GM12878 (cell line): ENCODE measurements at regions not wholly inside any gene's neighbourhood (a gene's known extent, or its start where the extent isn't known, plus 50 kb on each side); places are given as distances from the start of the nearest gene placed in this dataset.

Experiments
- ASH2L ChIP-seq: fragments of 300-600, 200-600 bp; sonication (generic); IDR thresholded peaks from 2 replicates; pipeline ENCODE4 v1.6.1; 2017; ENCODE audit warnings: low read depth, mild to moderate bottlenecking, borderline replicate concordance
- CHD2 ChIP-seq: IDR thresholded peaks from 2 replicates; pipeline ENCODE4 v1.6.1; 2011; ENCODE audit warnings: low read depth, low read length, improper control_type of control experiment, borderline replicate concordance
- CHD4 ChIP-seq: fragments of 200-600 bp; sonication (generic); IDR thresholded peaks from 2 replicates; pipeline ENCODE4 v1.6.1; 2016; ENCODE audit warnings: mild to moderate bottlenecking
- CREB1 ChIP-seq: IDR thresholded peaks from 2 replicates; pipeline ENCODE4 v1.6.1; 2012; ENCODE audit warnings: low read depth, mild to moderate bottlenecking, inconsistent platforms
- E4F1 ChIP-seq: fragments of 450-650 bp; IDR thresholded peaks from 2 replicates; pipeline ENCODE4 v1.6.1; 2018; ENCODE audit warnings: borderline replicate concordance, mild to moderate bottlenecking; ENCODE audit not compliant: partially characterized antibody
- EP300 ChIP-seq, 2 experiments: fragments of 150-350 bp in 1 of 2; IDR thresholded peaks; 2 replicates each; pipeline ENCODE4 v1.6.1; 2011 to 2012; ENCODE audit warnings: low read depth in 2 of 2, low read length in 2 of 2, borderline replicate concordance in 1 of 2, improper control_type of control experiment in 1 of 2, inconsistent platforms in 1 of 2; ENCODE audit not compliant: control insufficient read depth in 1 of 2
- JUND ChIP-seq: IDR thresholded peaks from 2 replicates; pipeline ENCODE4 v1.6.1; 2012; ENCODE audit warnings: low read depth, mild to moderate bottlenecking, low read length, improper control_type of control experiment, moderate library complexity
- NFYA ChIP-seq: IDR thresholded peaks from 2 replicates; pipeline ENCODE4 v1.6.1; 2011; ENCODE audit warnings: low read depth, mild to moderate bottlenecking, low read length, improper control_type of control experiment, borderline replicate concordance
- RAD21 ChIP-seq: IDR thresholded peaks from 2 replicates; pipeline ENCODE4 v1.6.1; 2011; ENCODE audit warnings: mild to moderate bottlenecking, low read depth, low read length, moderate library complexity; ENCODE audit not compliant: insufficient read depth
- SMAD1 ChIP-seq: fragments of 450-650 bp; IDR thresholded peaks from 2 replicates; pipeline ENCODE4 v1.6.1; 2018; ENCODE audit warnings: mild to moderate bottlenecking, low read depth; ENCODE audit not compliant: partially characterized antibody
- ZBED1 ChIP-seq: IDR thresholded peaks from 2 replicates; pipeline ENCODE4 v1.6.1; 2016; ENCODE audit warnings: borderline replicate concordance
- ZNF217 ChIP-seq: fragments of 450-650 bp; IDR thresholded peaks from 2 replicates; pipeline ENCODE4 v1.6.1; 2017; ENCODE audit warnings: antibody characterized with exemption, mild to moderate bottlenecking

- TF ChIP-seq SMAD1 (no peak), ASH2L (no peak), ZNF217 (no peak), CHD4 (no peak), NFYA (no peak), RAD21 (no peak), ZBED1 (no peak), E4F1 (no peak), CHD2 (no peak), EP300 (IDR thresholded peaks at IDR 0.05; ENCODE audit: borderline replicate concordance in 1 of 2, control insufficient read depth in 1 of 2, low read depth in 2 of 2, low read length in 2 of 2) (no peak), JUND (no peak), CREB1 (no peak)
- TF ChIP-seq, all 136 proteins: peak for 0
Observed at GRCh38 chr5:98105681-98106080, 667.8 kb upstream of the RGMB start (continued).
